ENCODE measurements at regions not wholly inside any gene's neighbourhood (a gene's known extent, or its start where the extent isn't known, plus 50 kb on each side); places are given as distances from the start of the nearest gene placed in this dataset.

DNA sequence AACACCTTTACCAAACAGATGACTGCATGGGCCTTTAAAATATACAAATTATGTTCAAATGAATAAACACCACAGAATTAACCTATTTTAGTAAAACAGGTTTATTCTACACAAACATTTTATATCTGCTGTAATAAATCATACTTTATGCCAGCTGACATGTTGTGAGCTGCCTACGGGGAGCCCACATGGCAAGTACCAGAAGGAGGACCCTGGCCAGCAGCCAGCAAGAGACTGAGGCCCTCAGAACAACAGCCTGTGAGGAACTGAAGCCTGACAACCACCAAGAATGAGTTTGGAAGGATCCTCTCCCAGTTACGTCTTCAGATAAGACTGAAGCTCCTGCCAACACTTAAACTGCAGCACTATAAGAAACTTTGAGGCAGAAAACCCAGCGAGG lies 377.0 kb downstream of the PDGFC start:
- no peak overlapping the region for H3K4me3 ChIP-seq (ENCODE audit: low read length)
- no peak overlapping the region for H3K9ac ChIP-seq (ENCODE audit: low read depth, low read length)
- H3K36me3 ChIP-seq (ENCODE audit: insufficient read depth, low read length): no peaks in the 10 kb centered on the region
- peaks cover 23% of the 10 kb centered on the region for H3K4me1 ChIP-seq (ENCODE audit: control insufficient read depth, insufficient read depth, low read length)
- H3K9me3 ChIP-seq (replicated peaks; ENCODE audit: low read length): no peaks in the 10 kb centered on the region
- no peak overlapping the region for H3K4me2 ChIP-seq (ENCODE audit: low read length)
- no peaks in the 10 kb centered on the region for H3K27me3 ChIP-seq (ENCODE audit: control insufficient read depth, insufficient read depth, low read length)

DNA sequence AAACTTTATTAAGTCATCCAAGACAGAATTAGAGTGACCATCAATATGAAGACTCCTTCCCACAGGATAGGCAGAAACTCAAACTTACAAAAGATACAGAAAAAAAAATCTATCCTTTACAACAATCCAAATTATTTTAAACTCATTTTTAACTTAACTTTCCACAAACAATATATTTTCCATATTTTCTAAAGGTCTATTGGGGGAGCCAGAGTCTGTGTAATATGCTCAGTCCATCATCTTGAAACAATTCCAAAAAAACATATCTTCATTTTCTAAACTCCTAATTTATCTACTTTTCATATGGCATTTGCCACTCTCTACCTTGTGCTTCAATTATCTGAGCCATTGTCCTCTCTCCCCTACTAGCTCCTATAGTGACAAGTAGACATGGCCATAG lies 378.1 kb downstream of the PDGFC start:
- Histone ChIP-seq H3K4me3 (ENCODE audit: low read length) (no peak overlapping the region), H3K9ac (ENCODE audit: low read depth, low read length) (no peak overlapping the region), H3K36me3 (ENCODE audit: insufficient read depth, low read length) (no peaks in the 10 kb centered on the region), H3K4me1 (ENCODE audit: control insufficient read depth, insufficient read depth, low read length) (peaks cover 19% of the 10 kb centered on the region), H3K4me2 (ENCODE audit: low read length) (no peak overlapping the region), H3K27me3 (ENCODE audit: control insufficient read depth, insufficient read depth, low read length) (no peaks in the 10 kb centered on the region), H3K9me3 (replicated peaks; ENCODE audit: low read length) (no peaks in the 10 kb centered on the region)

DNA sequence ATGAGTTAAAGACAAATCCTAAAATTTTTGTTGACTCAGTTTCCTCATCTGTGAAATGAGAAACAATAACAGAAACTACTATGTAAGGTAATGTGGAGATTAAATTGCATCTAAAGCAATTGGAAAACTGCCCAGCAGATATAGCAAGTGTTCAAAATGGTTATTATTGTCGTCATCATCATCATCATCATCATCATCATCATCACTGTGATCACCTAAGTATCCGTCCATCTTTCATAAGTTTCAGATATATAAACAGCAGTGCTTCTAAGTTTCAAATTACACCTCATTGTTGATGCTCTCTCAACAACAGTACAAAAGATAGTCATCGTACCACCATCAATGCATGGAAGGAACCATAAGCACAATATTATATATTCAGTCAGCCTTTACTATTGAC lies 379.9 kb downstream of the PDGFC start:
- Histone ChIP-seq H3K4me2 (ENCODE audit: low read length) (no peak overlapping the region), H3K36me3 (ENCODE audit: insufficient read depth, low read length) (no peaks in the 10 kb centered on the region), H3K9ac (ENCODE audit: low read depth, low read length) (no peak overlapping the region), H3K27me3 (ENCODE audit: control insufficient read depth, insufficient read depth, low read length) (no peaks in the 10 kb centered on the region), H3K9me3 (replicated peaks; ENCODE audit: low read length) (no peaks in the 10 kb centered on the region), H3K4me3 (ENCODE audit: low read length) (no peak overlapping the region), H3K4me1 (ENCODE audit: control insufficient read depth, insufficient read depth, low read length) (peaks cover 11% of the 10 kb centered on the region)

DNA sequence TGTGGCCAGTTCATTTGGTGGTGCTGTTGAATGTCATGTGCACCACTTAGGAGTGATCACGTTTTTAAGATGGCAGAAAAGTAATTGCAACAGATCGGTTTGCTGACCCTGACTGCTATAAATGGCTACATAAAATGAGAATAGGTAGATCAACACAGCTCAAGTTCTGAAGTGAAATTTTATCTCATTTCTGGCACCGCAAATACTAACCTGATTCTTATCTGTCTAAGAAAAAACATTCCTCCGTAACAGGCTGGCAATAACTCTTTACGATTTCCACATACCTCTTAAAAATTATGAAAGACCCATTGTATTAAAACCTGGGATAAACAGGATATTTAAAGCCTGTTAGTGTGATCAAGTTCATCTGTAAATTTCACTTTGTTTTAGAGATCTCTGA lies 387.5 kb downstream of the PDGFC start:
- H3K9me3 ChIP-seq (replicated peaks; ENCODE audit: low read length): no peaks in the 10 kb centered on the region
- H3K4me1 ChIP-seq (ENCODE audit: control insufficient read depth, insufficient read depth, low read length): peaks cover 13% of the 10 kb centered on the region
- H3K9ac ChIP-seq (ENCODE audit: low read depth, low read length): no peak overlapping the region
- H3K27me3 ChIP-seq (ENCODE audit: control insufficient read depth, insufficient read depth, low read length): no peaks in the 10 kb centered on the region
- no peak overlapping the region for H3K4me2 ChIP-seq (ENCODE audit: low read length)
- H3K4me3 ChIP-seq (ENCODE audit: low read length): no peak overlapping the region
- H3K36me3 ChIP-seq (ENCODE audit: insufficient read depth, low read length): no peaks in the 10 kb centered on the region

DNA sequence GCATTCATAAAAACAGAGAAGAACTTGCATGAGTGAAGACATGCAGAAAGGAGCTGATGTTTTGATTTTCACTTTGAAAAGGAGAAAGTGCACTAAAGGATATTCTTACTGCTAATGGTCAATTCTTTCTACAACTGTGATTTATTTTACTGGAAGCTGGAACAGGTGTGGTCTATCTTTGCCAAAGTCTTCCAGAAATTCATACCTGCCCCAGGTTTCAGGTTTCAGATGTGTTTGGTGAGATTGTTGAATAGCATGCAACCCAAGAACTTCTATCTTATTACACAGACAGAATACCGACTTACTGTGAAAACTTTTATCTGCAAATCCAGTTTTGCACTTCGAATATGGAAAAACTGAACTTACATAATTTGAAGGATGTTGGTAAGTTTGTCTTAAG lies 388.3 kb downstream of the PDGFC start:
- Histone ChIP-seq H3K36me3 (ENCODE audit: insufficient read depth, low read length) (no peaks in the 10 kb centered on the region), H3K4me2 (ENCODE audit: low read length) (no peak overlapping the region), H3K4me1 (ENCODE audit: control insufficient read depth, insufficient read depth, low read length) (peaks cover 19% of the 10 kb centered on the region), H3K4me3 (ENCODE audit: low read length) (no peak overlapping the region), H3K9me3 (replicated peaks; ENCODE audit: low read length) (no peaks in the 10 kb centered on the region), H3K27me3 (ENCODE audit: control insufficient read depth, insufficient read depth, low read length) (no peaks in the 10 kb centered on the region), H3K9ac (ENCODE audit: low read depth, low read length) (no peak overlapping the region)

DNA sequence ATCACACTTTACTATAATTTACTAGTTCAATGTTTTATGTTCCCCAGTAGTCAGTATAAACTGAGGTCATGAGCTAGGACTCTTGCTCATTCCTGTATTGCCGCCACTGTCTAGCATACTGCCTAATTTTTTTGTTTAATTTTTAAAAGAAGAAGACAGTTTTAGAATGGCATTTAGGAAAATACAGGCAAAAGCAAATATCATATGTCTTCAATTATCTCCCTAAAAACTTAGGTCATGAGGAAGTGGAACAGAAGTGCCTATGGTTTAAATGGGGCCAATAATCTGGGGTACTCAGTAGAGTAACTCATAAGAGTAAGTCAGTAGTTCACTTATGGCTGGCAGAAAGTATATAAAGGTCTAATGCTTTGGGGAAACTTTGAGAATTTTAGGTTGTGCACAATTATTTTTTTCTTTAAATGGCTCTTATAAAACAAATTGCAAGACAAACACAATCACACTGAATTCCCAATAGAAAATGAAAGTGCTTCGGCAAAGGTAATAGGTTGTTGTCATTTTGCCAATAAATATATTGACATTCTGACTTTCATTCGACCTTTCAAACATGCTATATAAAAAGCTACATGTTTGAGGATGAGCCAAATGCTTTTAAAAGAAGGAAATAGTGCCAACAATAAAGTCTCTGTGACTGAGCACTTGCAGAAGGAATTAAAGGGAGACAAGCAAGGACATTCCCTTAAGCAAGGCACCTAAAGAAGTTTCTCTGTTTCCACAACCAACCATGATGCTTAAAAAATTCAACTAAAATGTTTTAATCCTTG lies 390.1 kb downstream of the PDGFC start:
- Histone ChIP-seq H3K27me3 (ENCODE audit: control insufficient read depth, insufficient read depth, low read length) (no peaks in the 10 kb centered on the region), H3K9me3 (replicated peaks; ENCODE audit: low read length) (no peaks in the 10 kb centered on the region), H3K9ac (ENCODE audit: low read depth, low read length) (no peak overlapping the region), H3K4me2 (ENCODE audit: low read length) (peak overlapping the region; percentile 65), H3K4me1 (ENCODE audit: control insufficient read depth, insufficient read depth, low read length) (peaks cover 32% of the 10 kb centered on the region), H3K4me3 (ENCODE audit: low read length) (peak overlapping the region; percentile 17), H3K36me3 (ENCODE audit: insufficient read depth, low read length) (no peaks in the 10 kb centered on the region)

DNA sequence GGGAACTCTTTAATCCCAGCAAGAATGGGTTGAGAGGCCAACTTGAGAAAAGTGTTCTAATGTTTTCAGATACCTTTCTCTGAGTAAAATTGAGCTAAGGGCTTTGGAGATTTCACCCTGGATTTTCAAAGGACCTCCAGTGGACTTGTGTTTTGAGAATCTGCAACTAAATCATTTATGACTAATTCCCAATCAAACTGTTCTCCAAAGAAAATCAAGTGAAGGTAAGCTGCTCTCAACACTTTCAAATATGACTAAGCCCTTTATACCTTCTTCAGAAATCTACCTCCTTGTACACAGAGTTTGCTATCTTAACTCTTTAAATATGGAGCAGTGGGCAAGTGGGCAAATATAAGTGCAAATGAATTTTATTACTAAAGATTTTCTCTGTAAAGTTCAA lies 392.9 kb downstream of the PDGFC start:
- Histone ChIP-seq H3K4me1 (ENCODE audit: control insufficient read depth, insufficient read depth, low read length) (peaks cover 42% of the 10 kb centered on the region), H3K9me3 (replicated peaks; ENCODE audit: low read length) (no peaks in the 10 kb centered on the region), H3K4me3 (ENCODE audit: low read length) (no peak overlapping the region), H3K4me2 (ENCODE audit: low read length) (no peak overlapping the region), H3K27me3 (ENCODE audit: control insufficient read depth, insufficient read depth, low read length) (no peaks in the 10 kb centered on the region), H3K9ac (ENCODE audit: low read depth, low read length) (no peak overlapping the region), H3K36me3 (ENCODE audit: insufficient read depth, low read length) (no peaks in the 10 kb centered on the region)

DNA sequence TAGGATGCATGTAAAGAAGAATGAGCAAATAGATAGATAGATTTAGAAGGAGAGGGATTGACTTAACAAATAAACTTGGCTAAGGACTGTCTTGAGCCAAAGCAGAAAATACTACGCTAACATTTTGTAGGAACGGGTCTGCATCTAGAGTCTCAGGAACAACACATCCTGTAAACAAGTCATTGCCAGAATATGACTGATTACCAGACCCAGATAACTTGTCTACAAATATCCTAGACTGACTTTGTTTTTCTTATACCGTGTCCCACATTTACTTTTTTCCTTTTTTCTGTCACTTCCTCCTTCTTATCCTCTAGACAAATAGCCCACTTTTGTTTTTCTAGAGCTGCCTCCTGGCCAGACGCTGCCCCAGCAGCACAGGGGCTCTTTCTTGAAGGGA lies 393.6 kb downstream of the PDGFC start:
- H3K4me1 ChIP-seq (ENCODE audit: control insufficient read depth, insufficient read depth, low read length): peaks cover 42% of the 10 kb centered on the region
- H3K9ac ChIP-seq (ENCODE audit: low read depth, low read length): no peak overlapping the region
- H3K4me3 ChIP-seq (ENCODE audit: low read length): no peak overlapping the region
- H3K27me3 ChIP-seq (ENCODE audit: control insufficient read depth, insufficient read depth, low read length): no peaks in the 10 kb centered on the region
- no peak overlapping the region for H3K4me2 ChIP-seq (ENCODE audit: low read length)
- H3K36me3 ChIP-seq (ENCODE audit: insufficient read depth, low read length): no peaks in the 10 kb centered on the region
- no peaks in the 10 kb centered on the region for H3K9me3 ChIP-seq (replicated peaks; ENCODE audit: low read length)

DNA sequence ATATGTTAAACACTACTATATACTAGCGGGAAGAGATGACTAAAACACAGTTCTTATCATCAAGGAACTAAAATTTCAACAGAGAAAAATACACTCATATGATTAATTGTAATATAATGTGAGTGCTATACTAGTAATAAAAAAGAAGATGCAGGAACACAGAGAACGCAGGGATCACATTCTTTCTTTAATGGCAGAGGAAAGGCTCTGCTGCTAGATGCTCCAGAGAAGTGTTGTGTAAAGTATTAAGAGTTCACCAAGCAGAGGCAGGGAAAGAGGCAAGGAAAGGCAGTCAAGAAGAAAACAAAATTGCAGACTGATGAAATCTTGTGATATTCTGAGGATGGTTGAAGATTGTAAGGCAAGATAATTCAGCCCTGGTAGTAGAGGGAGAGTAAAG lies 394.7 kb downstream of the PDGFC start:
- Histone ChIP-seq H3K36me3 (ENCODE audit: insufficient read depth, low read length) (no peaks in the 10 kb centered on the region), H3K9ac (ENCODE audit: low read depth, low read length) (no peak overlapping the region), H3K4me1 (ENCODE audit: control insufficient read depth, insufficient read depth, low read length) (peaks cover 38% of the 10 kb centered on the region), H3K4me3 (ENCODE audit: low read length) (no peak overlapping the region), H3K9me3 (replicated peaks; ENCODE audit: low read length) (no peaks in the 10 kb centered on the region), H3K4me2 (ENCODE audit: low read length) (no peak overlapping the region), H3K27me3 (ENCODE audit: control insufficient read depth, insufficient read depth, low read length) (no peaks in the 10 kb centered on the region)

DNA sequence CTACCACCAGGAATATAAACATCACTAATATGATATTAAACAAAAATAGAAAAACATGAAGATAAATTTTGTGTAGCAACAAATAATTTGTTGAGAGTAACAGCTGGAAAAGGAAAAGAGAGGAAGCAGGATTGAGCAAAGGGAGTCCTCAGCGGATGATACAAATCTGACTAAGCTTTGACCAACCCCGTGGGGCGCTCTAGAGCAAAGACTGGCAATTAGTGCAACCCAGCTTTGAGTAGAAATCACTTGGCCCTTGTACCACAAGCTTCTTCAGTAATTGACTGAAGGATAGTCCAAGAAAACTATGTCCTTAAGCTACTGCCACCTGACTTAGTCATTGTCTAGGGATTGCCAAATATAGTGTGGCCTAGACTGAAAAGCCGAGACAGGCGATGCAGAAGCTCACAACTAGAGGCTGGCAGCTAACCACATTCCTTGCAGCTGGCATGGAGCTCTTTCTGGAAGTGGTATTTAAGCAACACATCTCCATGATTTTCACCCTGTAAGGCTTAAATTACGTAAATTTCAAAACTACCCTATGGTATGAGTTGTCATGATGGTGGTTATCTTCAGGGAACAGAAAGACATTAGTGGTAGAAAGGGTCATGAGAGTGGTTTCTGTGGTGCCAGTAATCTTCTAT lies 396.0 kb downstream of the PDGFC start:
- no peaks in the 10 kb centered on the region for H3K27me3 ChIP-seq (ENCODE audit: control insufficient read depth, insufficient read depth, low read length)
- H3K9ac ChIP-seq (ENCODE audit: low read depth, low read length): no peak overlapping the region
- no peak overlapping the region for H3K4me2 ChIP-seq (ENCODE audit: low read length)
- H3K4me3 ChIP-seq (ENCODE audit: low read length): no peak overlapping the region
- H3K4me1 ChIP-seq (ENCODE audit: control insufficient read depth, insufficient read depth, low read length): peaks cover 29% of the 10 kb centered on the region
- no peaks in the 10 kb centered on the region for H3K36me3 ChIP-seq (ENCODE audit: insufficient read depth, low read length)
- no peaks in the 10 kb centered on the region for H3K9me3 ChIP-seq (replicated peaks; ENCODE audit: low read length)

DNA sequence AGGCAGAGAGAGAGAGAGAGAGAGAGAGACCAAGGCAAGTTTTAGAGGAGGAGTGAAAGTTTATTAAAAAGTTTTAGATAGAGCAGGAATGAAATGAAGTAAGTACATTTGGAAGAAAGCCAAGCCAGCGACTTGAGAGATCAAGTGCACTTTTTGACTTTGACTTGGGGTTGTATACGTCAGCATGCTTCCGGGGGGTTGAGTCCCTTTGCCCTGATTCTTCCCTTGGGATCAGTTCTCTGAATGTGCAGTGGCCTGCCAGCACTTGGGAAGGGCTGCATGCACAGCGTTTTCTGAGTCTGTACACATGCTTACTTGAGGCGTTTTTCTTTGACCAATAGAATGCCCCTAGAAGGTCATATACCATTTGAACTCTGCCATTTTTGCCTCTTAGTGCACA lies 400.5 kb downstream of the PDGFC start:
- no peak overlapping the region for H3K4me3 ChIP-seq (ENCODE audit: low read length)
- H3K36me3 ChIP-seq (ENCODE audit: insufficient read depth, low read length): no peaks in the 10 kb centered on the region
- H3K27me3 ChIP-seq (ENCODE audit: control insufficient read depth, insufficient read depth, low read length): no peaks in the 10 kb centered on the region
- H3K9ac ChIP-seq (ENCODE audit: low read depth, low read length): no peak overlapping the region
- peaks cover 9% of the 10 kb centered on the region for H3K4me1 ChIP-seq (ENCODE audit: control insufficient read depth, insufficient read depth, low read length)
- H3K4me2 ChIP-seq (ENCODE audit: low read length): no peak overlapping the region
- no peaks in the 10 kb centered on the region for H3K9me3 ChIP-seq (replicated peaks; ENCODE audit: low read length)

DNA sequence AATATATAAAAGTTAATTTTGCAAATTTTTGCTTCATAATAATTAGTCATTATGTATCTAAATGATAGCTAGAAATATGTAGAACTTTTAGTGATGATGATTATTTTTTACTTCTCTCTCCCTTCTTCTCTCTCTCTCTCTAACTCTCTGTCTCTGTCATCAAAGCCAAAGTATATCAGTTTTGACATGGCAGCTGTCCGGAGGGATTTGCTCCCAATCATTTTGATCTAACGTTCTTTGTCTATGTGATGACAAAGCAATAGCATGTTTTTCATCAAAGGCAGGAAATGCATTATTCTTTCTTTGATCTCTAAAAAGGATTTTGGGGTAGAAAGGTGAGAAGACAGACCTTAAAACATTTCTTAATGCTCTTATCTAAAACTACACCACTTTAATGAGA lies 402.1 kb downstream of the PDGFC start:
- H3K36me3 ChIP-seq (ENCODE audit: insufficient read depth, low read length): no peaks in the 10 kb centered on the region
- H3K9ac ChIP-seq (ENCODE audit: low read depth, low read length): no peak overlapping the region
- H3K4me1 ChIP-seq (ENCODE audit: control insufficient read depth, insufficient read depth, low read length): no peaks in the 10 kb centered on the region
- H3K4me3 ChIP-seq (ENCODE audit: low read length): no peak overlapping the region
- no peaks in the 10 kb centered on the region for H3K27me3 ChIP-seq (ENCODE audit: control insufficient read depth, insufficient read depth, low read length)
- no peak overlapping the region for H3K4me2 ChIP-seq (ENCODE audit: low read length)
- no peaks in the 10 kb centered on the region for H3K9me3 ChIP-seq (replicated peaks; ENCODE audit: low read length)
